Left kidney (tissue), 1 donor: ENCODE measurements at regions not wholly inside any gene's neighbourhood (a gene's known extent, or its start where the extent isn't known, plus 50 kb on each side); places are given as distances from the start of the nearest gene placed in this dataset.

Experiments
- DNase-seq: peaks from one replicate; pipeline ENCODE4 v3.0.0-alpha.2; 2013

- DNase-seq, result no peak
Observed at GRCh38 chr18:33517950-33518349, 60.1 kb upstream of the ASXL3 start.

- DNase-seq, result no peak
Observed at GRCh38 chr18:33513027-33513426, 65.0 kb upstream of the ASXL3 start.

- DNase-seq, result no peak
Observed at GRCh38 chr18:33507019-33507418, 66.5 kb upstream of the CCDC178 start.

GRCh38 chr18:33505798-33506197 is 65.3 kb upstream of the CCDC178 start:
- DNase-seq, result no peak

- DNase-seq, result no peak
Observed at GRCh38 chr18:33505297-33505696, 64.8 kb upstream of the CCDC178 start.

- DNase-seq, result peak; percentile 33
Observed at GRCh38 chr18:33495278-33495677, 54.8 kb upstream of the CCDC178 start.
